ENCODE measurements at regions not wholly inside any gene's neighbourhood (a gene's known extent, or its start where the extent isn't known, plus 50 kb on each side); places are given as distances from the start of the nearest gene placed in this dataset.
"Not testable (repeated sequence)": the region's sequence is repeated elsewhere in the genome, so short reads cannot be mapped to it uniquely, and the experiment has no call there.

DNA sequence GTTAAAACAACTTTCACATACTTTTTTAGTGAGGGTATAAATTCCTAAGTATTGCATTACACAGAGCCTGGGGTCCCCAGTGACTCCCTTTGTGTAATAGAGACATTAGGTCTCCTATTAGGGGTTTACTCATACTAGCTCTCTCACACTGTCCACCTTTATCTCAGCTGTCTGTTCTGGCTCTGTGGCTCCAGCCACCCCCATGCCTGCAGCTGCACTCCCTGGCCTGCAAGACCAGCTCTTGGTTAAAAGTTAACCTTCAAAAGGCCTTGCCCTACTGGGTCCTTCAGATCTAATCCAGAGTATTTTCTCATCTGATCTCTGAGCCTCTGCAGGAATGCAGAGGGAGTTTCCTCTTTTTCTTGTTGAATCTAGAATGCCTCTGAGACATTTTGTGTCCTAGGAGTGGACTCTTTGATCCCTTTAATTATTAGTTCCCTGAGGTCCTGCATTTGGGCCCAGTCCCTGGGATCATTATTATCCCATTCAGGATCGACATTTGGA is 280.9 kb downstream of the PYDC2 start:
- not testable (repeated sequence) for DNase-seq (ENCODE audit: low read depth)

- no peak for DNase-seq (ENCODE audit: low read depth)
These were observed 282.3 kb downstream of the PYDC2 start for GRCh38 chr3:191743283-191743682.

DNA sequence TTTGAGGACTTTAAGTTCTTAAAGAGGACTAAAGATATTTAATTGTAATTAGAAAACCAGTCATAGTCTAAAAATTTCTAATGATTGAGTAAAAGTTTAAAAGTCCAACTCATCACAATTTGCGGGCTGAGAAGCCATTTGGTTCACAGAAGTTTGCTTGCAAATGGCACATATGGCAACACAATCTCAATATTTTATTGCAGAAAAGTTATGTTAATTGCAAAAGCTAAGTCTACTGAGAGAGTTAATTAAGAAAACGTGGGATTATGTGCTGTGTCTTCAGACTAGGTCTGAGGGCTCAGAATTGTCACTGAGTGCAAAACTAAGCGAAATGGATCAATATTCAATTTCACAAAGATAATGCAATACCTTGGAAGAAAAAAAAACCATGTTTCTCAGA is 289.7 kb downstream of the PYDC2 start:
- no peak for DNase-seq (ENCODE audit: low read depth)

DNA sequence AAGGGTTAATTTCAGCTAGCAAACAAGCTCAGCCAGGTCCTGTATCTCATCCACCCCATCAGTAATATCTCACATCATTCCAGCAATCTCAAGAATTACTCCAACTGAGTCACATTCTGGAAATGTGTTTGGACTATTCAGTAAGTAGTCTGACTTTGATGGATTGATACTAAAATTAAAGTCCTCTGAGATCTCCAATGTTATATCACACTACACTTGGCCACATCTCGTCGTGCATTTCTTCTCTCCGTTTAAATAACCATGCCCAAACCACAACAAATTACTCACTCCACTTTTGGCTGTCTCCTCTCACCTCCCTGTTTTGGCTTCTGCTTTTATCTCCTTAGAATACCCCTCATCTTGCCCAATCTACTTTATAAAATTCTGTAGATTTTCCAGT is 292.2 kb downstream of the PYDC2 start:
- no peak for DNase-seq (ENCODE audit: low read depth)

DNA sequence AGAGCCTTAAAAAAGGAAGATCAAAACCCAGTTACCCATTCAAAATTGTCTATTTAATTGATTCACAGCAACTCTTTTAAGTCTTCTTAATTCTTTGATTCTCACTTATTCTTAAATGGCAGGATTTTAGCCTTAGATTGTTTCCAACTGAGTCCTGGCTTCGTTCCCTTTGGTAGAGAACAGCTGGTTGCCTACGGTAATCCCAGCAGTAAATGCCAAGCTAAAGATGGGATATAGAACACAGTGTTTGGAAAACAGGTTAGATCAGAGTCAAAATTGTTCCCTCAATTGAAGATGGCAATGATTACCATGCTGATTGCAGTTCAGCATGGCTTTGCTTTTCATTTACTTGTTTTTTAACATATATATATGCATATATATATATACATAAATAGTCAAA is 300.9 kb downstream of the PYDC2 start:
- no peak for DNase-seq (ENCODE audit: low read depth)

- DNase-seq (ENCODE audit: low read depth), result peak; percentile 28
These were observed 301.5 kb downstream of the PYDC2 start for GRCh38 chr3:191762323-191762960.

DNA sequence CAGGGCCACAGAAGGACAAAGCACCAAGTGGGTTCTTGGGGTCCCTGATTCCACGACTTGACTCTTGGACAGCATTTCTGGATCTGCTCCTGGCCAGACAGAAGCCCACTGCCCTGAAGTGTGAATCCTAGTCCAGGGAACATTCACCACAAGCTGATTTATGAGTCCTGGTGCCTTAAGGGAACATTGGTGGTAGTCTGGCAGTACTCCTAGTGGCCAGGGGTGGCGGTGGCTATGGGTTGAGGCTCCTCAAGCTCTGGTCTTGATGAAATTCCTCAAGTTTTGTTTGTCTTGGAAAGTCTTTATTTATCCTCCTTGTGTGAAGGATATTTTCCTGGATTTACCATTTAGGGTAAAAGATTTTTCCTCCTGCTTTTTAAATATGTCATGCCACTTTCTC is 307.5 kb downstream of the PYDC2 start:
- no peak for DNase-seq (ENCODE audit: low read depth)

GRCh38 chr3:191770541-191770940 is 309.6 kb downstream of the PYDC2 start:
- peak; percentile 45 for DNase-seq (ENCODE audit: low read depth)

GRCh38 chr3:191774485-191774884 is 313.5 kb downstream of the PYDC2 start:
- no peak for DNase-seq (ENCODE audit: low read depth)

DNA sequence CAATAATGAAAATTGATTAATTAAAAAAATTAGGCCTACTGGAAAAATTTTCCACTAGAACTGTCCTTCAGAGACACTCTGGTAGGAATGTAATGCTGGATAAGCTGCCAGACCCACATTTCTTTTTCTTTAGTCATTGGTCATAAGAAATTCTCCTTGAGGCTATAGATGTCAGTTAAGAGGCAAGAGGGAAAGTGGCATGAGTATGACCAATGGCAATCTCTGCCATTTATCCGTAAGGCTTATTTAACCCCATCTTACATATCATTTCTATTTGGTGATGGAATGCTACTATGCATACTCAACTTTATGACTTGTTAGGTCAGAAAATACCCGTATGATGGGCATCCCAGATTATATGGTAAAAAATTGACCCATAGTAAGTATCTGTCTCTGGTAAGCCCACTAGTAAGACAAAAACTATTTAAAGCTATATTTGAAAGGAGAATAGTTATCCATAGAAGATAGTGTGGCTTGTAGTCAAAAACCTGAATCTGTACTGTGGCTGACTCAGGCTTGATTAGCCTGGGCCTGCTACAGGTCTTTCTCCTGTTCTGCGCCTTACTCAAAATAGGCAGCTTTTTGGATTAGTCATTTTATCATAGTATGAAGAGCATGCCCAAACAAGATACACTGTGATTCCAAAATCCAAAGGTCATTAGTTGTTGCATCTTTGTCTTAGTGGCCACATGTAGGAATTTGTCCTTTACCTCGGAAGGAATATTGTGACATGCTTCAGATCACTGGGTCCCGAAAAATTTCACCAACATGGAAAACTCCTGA is 314.7 kb downstream of the PYDC2 start:
- DNase-seq (ENCODE audit: low read depth), result no peak

DNA sequence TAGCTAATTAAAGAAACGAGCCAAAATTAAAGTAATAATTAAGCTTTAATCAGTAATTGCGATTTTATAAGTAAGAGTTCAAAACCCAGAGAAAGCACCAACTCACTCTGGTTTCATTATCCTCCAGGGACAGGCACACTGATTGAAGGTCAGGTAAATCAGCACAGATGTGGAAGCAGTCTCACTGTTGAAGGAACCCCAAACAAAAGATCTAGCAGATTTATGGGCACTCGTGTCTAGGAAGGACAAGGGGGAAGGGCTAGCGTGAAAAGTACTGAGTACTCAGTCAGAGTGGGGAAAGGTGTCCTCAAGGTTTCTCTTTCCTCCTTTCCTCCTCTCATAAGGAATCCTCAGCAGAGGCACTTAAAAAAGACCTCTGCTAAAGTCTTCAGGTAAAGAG is 320.1 kb downstream of the PYDC2 start:
- DNase-seq (ENCODE audit: low read depth), result no peak

DNA sequence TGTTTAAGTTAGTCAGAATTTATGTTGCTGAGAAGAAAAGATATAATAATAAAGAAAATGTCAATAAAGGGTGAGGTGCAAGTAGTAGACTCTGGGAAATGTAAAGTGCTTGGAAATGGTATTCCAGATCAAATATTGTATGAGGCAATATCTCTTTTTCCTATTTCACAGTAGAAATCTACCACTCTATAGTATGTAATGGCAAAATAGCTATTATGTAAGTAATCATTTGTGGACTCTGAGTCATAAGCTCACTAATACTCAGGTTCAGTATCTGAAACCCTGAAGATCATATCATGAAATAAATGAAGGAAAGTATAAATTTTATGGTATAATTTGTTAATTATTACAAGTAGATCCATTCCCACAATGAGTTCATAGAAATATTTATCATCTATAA is 322.1 kb downstream of the PYDC2 start:
- DNase-seq (ENCODE audit: low read depth), result no peak

- DNase-seq (ENCODE audit: low read depth), result no peak
These were observed 330.0 kb downstream of the PYDC2 start for GRCh38 chr3:191790934-191791333.

GRCh38 chr3:191792580-191792979 is 331.6 kb downstream of the PYDC2 start:
- DNase-seq (ENCODE audit: low read depth), result no peak

DNA sequence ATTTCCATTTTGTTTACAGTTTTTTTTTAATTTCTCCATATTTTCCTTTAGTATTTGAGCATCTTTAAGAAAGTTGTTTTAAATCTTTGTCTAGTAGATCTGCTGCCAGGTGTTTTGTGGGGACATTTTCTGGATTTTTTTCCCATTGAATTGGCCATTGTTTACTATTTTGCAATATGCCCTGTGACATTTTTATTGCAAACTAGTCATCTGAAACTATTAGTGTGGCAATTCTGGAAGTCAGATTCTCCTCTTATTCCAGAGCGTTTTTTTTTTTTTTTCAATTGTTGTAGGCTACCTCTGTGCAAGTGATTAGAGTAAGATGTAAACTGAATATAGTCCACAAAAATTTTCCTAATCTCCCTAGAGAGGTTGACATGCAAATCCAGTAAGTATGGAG is 334.2 kb downstream of the PYDC2 start:
- DNase-seq (ENCODE audit: low read depth), result no peak

DNA sequence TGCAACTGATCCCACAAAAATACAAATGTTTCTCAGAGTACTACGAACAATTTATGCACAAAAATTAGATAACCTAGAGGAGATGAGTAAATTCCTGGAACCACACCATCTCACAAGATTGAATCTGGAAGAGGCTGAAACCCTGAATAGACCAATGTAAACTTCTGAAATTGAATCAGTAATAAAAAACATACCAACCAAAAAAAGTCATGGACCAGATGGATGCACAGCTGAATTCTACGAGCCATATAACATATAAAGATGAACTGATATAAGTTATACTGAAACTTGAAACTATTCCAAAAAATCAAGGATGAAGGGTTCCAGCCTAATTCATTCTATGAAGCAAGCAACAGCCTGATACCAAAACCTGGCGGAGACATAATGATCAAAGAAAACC is 336.3 kb downstream of the PYDC2 start:
- no peak for DNase-seq (ENCODE audit: low read depth)

DNA sequence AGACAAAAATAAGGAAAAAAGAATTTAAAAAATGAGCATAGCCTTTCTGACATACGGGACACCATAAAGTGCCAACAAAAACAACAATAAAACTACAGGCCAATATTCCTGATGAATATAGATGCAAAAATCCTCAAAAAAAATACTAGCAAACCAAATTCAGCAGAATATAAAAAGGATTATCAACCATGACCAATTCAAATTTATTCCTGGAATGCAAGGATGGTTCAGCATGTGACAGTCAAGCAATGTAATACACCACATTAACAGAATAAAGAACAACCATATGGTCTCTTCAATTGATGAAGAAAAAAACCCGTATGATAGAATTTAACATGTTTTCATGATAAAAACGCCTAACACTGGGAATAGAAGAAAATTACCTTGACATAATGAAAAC is 341.7 kb downstream of the PYDC2 start:
- DNase-seq (ENCODE audit: low read depth), result no peak

GRCh38 chr3:191804935-191805334 is 344.0 kb downstream of the PYDC2 start:
- no peak for DNase-seq (ENCODE audit: low read depth)

DNA sequence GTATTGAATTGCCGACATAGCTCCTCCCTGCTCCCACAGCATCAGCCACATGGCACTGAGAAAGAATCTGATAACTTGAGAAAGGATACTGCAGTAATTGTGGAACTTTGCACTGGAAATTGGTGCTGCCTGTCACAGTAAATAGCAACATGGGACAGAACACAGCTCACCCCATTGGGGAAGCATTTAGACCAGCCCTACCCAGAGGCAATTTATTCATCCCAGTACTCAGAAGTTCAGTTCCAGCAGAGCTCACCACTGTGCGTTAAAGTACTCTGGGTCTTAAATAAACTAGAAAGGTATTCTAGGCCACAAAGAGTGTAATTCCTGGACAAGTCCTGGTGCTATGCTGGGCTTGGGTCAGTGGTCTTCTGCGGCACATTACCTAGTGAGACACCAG is 347.1 kb downstream of the PYDC2 start:
- no peak for DNase-seq (ENCODE audit: low read depth)

DNA sequence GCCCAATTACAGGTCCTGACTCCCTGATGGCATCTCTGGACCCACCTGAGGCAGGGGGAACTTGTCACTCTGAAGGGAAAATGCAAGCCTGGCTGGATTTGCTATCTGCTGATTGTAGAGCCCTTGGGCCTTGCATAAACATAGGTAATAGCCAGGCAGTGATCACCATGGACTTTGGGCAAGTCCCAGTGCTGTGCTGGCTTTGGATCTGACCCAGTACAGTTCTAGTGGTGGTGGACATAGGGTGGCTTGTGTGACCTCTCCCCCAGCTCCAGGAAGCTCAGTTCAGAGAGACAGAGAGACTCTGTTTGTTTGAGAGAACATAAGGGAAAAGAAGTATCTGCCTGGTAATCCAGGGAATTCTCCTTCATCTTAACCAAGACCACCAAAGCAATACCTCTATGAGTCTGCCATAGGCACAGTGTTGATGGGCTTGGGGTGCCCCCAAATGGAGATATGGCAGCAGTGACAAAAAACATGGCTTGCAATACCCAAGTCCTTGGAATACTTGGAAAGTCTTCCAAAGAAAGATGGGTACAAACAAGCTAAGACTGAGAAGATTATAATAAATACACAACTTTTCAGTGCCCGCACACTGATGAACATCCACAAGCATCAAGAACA is 348.5 kb downstream of the PYDC2 start:
- no peak for DNase-seq (ENCODE audit: low read depth)

- no peak for DNase-seq (ENCODE audit: low read depth)
These were observed 352.3 kb downstream of the PYDC2 start for GRCh38 chr3:191813245-191813644.

- DNase-seq (ENCODE audit: low read depth), result no peak
These were observed 387.9 kb downstream of the PYDC2 start for GRCh38 chr3:191848818-191849217.

GRCh38 chr3:191859531-191859930 is 398.6 kb downstream of the PYDC2 start:
- no peak for DNase-seq (ENCODE audit: low read depth)

Data from forelimb muscle (tissue), 1 donor.